SW 1271 (cell line): ENCODE measurements at regions not wholly inside any gene's neighbourhood (a gene's known extent, or its start where the extent isn't known, plus 50 kb on each side); places are given as distances from the start of the nearest gene placed in this dataset.
"Not testable (repeated sequence)": the region's sequence is repeated elsewhere in the genome, so short reads cannot be mapped to it uniquely, and the experiment has no call there.

Source experiments
- DNase-seq, 2 experiments: peaks; one replicate each; lab custom pipeline; 2025; lab: John Stamatoyannopoulos, UW

DNA sequence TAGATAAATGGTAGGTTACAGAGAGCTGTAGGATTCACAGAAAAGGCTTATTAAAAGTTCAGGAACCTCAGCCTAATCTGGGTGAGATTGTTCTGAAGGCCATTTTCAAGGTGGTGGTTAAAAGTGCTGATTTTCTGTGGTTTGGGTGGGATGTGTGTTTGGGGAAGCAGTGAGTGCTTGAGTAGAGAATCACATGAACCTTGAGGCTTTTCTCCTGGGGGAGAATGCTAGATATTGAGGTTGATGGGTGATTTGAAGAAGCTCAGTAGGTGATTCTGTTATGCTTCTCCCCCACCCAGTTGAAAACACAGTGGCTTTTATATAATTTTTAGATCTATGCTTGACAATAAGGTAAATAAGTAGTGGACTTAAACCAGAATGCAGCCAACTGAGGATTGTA lies 420.9 kb downstream of the PCNX1 start:
- no peak for DNase-seq

DNA sequence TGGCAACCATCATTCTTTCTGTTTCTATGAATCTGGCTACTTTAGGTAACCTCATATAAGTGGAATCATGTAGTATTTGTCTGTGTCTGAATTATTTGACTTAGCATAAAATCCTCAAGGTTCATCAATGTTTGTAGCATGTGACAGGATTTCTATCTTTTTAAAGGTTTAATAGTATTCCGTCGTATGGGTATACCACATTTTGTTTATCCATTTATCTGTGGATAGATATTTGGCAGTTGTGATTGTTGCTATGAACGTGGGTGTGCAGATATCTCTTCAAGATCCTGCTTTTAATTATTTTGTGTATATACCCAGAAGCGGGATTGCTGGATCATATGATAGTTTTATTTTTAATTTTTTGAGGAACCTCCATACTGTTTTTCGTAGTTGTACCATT lies 421.7 kb downstream of the PCNX1 start:
- no peak for DNase-seq

DNA sequence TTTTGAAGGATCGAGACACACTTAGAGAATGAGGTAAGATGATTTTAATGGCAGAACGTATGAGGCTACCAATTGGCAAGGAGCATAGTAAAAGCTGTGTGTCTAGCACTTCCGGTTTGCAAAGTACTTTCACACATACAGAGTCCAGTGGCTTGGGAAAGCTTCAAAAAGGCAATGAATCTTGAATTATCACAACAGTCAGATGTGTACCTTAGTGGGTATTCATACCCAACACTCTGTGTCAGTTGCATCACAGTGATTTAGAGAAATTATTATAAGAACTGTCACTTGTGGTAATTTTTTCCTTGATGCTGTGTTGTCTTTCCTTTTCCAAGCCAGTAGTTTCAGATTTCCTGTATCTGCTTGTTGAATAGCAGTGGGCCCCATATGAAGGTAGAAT lies 424.1 kb downstream of the PCNX1 start:
- DNase-seq = no peak

DNA sequence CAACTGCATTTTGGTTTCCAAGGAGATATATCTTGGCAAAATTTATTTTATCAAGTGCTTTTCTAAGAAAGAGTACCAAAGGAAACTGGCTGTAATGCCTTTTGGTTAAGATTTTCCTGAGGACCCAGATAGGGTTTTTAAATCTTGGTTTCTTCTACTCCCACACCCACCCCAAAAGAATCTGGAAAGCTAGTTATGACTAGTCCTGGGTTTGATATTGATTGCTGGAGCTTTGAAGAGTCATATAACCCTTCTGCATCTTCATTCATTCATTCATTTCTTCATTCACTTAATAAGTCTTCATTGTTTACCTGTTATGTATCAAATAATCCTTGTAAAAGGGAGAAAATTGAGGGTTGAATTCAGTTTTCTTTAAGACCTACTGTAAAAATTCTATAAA lies 425.2 kb downstream of the PCNX1 start:
- no peak for DNase-seq

DNA sequence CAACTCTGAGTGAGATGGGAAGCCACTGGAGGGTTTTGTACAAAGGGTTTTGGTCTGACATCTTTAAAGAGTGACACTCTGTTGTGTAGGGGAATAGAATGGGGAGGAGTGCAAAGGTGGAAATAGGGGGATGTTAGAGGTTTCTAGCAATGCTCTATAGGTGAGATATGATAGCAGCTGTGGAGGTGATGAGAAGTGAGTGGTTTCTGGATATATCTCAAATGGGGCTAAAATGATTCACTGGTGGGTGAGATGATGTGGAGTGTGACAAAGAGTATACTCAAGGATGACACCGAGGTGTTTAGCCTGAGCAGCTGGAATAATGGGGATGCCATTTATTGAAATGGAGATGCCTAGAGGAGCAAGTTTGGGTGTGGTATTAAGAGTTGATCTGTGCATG lies 426.4 kb downstream of the PCNX1 start:
- no peak for DNase-seq

DNA sequence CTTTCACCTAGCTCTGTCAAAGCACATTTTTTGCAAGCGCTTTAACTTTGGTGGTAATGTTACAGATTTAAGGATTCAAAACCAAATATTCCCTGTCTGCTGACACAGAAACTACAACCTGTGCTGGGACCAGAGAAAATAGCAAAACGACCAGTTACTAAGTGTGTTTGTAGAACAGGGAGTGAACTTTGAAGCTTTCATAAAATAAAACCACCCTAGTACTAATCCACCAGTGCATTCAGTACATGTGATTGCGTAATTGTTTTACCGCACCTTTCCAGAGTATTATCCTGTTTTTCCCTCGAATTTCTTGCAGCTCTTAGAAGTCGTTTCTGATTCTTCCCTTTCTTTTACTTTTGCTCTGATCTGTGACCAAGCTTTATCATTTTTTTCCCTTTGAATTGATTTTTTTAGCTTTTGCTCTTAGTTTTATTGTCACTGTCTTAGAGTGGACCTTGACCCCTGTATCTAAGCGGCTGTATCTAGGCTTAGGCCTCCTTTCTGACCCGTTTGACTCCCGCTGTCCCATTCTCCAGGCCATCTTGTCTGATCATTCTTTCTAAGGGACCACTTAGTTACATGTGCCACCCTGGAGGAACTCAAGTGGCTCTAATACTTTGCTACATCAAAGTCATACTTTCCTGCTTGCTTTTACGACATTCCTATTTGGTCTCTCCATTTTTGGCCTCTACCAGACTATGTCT lies 429.4 kb downstream of the PCNX1 start:
- DNase-seq = no peak

DNA sequence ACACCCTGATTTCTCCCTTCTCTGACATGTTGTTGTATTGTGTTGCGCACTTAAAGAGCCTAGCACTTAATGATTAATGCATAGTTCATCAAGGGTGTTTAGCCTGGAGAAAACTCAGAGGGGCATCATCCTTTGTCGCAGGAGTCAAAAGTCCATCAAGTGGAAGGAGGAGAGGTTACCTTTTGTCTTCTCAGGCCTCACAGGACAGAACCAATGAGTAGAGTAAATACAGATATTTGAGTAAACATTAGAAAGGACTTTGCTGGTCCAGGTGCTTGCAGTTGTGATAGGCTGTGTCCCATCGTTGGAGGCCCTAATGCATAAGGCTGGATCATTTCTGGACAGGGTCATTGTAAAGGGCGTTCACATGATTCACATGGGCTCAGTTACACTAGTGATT lies 430.9 kb downstream of the PCNX1 start:
- DNase-seq = no peak

DNA sequence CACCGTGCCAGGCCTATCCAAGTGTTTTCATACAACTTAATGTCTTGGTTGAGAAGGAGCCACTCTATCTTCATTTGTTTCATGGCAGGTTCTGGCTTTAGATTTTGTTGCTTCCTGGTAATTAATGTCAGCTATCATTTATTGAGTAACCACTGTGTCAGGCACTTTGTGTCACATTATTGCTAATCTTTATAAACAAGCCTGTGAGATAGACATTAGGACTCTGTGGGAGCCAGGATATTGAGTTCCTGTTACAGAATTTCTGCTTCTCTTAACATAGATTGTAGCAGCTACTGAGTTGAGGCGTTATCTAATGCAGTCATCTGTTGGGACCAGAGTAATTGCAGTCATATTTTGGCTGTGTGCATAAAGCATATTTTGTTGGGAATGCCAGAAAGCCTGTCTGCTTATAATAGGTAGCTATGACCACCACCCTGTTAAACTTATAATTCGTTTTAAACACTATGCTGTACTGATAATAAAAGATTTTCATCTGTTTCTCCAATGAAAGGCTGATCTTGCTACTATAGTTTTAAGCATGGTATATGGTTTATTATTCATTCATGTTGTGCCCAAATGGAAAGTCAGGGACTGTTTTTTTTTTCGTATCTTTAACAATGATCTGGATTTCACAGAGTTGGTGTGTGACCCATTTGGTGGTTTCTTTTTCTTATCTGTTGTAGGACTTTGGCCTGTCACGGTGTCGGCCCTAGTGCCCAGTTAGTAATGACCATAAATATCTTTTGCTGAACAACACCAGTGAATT lies 432.6 kb downstream of the PCNX1 start:
- DNase-seq = no peak

DNA sequence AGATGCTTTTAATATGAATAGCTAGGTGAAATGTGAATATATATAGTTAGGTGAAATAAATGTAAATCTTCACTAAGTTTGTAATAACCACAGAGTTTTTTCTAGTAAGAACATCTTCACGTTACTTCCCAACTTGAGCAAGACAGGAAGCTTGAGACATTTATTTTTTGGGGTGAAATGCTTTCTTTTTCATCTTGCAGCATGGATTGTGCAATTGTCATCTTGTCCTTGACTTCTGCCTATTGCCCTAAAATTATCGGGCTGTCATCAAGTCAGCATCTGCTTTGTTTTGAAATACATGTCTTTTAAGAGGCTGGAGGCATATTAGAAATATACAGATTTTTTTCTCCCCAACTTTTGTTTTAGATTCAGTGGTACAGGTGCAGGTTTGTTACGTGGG lies 433.9 kb downstream of the PCNX1 start:
- no peak for DNase-seq

DNA sequence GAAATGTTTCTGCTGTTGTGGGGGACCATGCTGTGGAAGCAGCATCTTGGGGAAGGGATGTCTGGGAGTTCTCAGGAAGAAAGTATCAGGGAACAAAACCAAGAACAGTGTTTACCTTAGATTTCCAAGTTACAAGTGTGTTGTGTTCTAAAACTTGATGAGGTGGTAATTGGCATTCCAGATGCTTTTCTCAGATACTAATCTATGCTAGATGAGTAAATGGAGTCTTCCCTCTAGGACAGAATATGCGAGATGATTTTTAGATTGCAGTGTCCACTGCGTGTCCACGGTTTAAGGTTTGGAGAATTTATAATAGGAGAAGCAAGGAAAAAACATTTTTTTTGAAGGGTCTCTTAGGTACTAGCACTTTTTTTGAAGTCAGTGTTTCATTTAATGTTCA lies 436.5 kb downstream of the PCNX1 start:
- no peak for DNase-seq

DNA sequence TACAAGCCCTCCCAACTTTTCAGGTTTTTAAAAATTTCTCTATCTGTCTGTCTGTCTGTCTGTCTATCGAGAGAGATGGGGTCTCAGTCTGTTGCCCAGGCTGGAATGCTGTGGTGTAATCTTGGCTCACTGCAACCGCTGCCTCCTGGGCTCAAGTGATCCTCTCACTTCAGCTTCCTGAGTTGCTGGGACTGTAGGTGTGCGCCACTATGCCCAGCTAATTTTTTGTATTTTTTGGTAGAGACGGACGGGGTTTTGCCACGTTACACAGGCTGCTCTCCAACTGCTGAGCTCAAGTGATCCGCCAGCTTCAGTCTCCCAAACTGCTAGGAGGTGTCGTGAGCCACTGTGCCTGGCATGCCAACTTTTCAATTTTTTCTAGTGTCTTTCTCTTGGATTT lies 437.2 kb downstream of the PCNX1 start:
- no peak for DNase-seq

DNA sequence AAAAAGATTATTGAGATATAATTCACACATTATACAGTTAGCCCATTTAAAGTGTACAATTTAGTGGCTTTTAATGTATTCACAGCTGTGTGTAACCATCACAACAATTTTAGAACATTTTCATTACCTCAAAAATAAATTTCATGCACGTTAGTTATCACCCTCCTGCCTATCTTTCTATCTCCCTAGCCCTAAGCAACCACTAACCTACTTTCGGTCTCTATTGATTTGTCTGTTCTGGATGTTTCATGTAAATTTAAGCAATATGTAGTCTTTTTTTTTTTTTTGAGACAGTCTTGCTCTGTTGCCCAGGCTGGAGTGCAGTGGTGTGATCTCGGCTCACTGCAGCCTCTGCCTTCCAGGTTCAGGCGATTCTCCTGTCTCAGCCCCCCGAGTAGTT lies 439.4 kb downstream of the PCNX1 start:
- DNase-seq = no peak

DNA sequence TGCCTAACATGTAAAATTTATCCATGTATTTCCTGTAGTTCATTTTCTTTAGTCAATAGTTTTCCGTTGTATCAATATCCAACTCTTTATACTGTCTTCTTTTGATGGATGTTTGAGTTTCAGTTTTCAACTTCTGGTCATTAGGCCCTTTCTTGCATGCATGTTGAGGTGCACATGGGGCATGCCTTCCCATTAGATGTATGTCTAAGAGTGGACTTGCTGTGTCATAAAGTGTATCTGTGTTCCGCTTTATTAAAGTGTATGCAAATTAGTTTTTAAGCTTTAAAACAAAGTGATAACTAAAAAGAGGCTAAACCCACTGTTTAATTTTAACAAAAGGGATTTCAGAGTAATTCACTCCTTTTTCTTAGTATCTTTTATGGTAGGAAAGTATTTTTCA lies 441.1 kb downstream of the PCNX1 start:
- DNase-seq = no peak

DNA sequence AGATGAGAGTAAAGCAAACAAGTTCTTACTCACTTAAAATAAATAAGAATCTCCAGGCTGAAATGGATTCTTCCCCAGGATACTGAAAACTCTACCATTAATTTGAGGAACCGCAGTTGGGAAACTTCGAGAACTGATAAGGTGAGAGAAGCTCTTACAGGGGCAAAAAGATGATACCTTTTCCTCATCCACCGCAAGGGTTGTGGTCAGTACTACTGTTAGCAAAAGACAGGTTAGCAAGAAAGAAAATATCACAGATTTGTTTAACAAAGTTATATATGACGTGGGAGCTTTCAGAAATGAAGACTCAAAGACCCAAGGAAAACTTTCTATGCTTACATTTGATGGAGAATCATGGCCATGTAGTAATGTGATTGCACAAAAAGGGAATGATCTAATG lies 441.6 kb downstream of the PCNX1 start:
- DNase-seq = no peak

DNA sequence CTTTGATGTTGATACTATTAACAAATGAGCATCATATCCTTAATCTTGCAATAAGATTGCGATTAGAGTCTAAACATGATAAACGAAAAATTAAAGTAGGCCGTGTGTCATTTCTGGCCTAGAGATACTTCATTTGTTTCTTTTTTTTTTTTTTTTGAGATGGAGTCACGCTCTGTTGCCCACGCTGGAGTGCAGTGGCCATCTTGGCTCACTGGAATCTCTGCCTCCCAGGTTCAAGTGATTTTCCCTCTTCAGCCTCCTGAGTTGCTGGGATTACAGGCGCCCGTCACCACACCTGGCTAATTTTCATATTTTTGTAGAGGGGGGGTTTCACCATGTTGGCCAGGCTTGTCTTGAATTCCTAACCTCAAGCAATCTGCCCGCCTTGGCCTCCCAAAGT lies 446.9 kb downstream of the PCNX1 start:
- DNase-seq = no peak

DNA sequence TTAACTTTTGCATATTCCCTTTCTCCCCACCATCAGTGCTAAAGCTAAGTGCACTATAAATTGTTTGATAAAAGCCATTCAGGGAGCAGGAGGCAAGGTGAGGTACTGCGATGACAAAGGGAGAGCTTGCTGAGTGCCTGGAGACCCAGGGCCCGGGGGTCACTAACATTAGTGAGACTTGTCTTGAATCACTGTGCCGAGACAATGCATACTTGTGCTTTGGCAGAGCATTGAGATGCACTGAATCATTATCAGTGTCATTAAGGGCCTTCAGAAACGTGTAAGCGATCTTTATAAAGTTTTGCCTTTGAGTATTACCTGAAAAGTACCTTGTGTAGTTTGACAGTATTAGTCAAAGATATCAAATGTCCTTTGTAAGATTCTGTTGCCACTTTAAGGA lies 447.5 kb downstream of the PCNX1 start:
- no peak for DNase-seq

DNA sequence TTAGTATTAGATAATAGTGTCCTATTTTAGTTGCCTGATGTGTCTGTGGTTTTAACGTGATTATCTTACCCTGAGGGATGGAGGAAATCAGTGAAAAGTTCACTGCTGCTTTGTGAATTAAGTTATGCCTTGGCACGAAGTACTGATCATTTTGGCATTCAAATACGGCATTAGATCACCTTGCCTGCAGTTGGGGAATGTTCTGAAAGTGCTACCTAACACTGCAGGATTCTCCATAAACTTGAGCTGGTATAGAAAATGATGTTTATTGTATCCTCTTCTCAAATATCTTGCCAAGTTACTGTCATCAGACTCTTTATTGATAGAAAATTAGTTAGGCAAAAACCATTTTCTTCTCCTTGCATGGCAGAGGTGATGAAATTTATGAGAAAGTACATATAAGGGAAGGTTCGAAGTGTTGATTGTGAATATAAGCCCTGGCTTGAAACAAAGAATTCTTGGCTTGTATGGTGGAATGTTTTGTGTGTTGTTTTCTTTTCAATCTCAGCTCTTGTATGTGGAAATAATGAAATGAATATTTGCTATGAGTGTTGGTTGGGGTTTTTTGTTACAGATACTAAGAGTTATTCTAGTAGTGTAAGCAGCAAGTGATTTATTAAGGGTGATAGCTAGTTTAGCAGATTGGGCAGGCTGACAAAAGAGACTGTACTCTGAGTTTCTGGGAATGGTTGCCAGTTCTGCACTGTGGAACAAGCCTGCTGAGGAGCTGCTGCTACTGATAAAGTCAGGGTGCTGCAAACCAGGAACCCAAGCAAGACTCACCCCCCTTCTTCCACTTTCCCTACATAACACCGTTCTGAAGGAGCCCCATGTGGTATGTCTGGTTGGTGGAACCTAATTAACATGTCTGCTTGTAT lies 448.3 kb downstream of the PCNX1 start:
- no peak for DNase-seq

DNA sequence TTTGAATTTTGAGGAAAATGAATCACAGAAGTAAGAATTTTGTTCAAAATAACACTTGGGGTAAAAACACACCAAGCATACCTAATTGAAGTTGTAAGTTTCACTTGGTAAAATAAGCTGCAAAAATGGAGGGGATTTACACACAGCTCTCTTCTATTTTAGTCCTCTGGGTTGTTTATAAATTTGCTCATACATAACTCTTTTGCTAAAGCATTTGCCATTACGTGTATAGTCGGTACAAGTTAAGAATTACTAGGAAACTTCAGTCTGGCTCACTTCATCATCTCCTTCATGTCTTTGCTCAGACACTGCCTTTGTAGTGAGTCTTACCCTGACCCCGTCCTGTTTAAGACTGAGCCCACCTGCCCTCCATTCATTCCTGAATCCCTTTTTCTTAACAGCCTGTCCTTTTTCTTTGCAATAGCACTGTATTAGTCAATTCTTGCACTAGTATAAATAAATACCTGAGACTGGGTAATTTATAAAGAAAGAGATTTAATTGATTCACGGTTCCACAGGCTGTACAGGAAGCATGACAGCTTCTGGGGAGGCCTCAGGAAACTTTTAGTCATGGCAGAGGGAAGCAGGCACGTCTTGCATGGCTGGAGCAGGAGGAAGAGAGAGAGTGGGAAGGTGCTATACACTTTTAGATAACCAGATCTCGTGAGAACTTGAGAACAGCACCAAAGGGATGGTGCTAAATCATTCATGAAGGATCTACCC lies 451.1 kb downstream of the PCNX1 start:
- DNase-seq = no peak

DNA sequence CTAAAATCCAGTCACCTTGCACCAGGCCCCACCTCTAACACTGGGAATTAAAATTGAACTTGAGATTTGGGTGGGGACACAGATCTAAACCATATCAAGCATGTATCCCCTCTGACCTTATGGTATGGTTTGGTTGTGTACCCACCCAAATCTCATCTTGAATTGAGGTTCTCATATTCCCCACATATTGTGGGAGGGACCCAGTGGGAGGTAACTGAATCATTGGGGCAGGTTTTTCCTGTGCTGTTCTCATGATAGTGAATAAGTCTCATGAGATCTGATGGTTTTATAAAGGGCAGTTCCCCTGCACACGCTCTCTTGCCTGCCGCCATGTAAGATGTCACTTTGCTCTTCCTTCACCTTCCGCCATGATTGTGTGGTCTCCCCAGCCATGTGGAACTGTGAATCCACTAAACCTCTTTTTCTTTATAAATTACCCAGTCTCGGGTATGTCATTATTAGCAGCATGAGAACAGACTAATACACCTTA lies 451.7 kb downstream of the PCNX1 start:
- not testable (repeated sequence) for DNase-seq

DNA sequence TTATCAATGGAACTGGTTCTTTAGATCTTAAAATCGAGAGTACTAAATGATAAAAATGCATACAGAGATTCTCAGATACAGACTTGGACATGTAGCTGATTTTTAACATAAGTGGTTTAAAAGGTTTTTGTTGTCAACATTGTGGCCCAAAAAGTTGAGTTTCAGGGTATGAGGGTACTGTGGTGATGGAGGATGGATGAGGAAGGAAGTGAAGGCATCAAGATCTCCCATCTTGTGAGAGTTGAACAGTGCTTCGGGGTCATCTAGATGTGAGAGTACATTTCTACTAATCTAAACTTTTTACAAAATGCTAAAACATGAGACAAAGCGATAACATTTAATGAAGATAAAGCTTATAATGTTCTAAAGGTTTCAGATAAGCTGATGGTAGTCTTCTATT lies 452.6 kb downstream of the PCNX1 start:
- no peak for DNase-seq

DNA sequence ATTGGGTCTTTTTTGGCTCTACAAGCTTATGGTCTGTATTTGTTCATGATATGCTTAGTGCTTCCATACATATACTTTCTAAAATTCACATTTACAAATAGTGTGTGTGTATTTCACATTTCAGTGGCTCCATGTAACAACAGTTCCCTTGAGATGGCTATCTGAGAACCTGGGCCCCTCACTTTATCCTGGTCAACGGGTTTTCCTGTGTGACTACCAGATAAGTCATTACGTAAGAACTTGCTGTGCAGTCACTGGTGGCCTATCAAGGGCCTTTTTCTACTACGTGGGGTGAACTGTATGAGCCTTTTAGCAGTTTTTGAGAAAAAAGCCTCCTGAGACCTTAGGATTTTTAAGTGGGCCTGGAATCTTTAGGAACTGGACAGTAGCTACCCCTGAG lies 454.1 kb downstream of the PCNX1 start:
- DNase-seq = no peak

DNA sequence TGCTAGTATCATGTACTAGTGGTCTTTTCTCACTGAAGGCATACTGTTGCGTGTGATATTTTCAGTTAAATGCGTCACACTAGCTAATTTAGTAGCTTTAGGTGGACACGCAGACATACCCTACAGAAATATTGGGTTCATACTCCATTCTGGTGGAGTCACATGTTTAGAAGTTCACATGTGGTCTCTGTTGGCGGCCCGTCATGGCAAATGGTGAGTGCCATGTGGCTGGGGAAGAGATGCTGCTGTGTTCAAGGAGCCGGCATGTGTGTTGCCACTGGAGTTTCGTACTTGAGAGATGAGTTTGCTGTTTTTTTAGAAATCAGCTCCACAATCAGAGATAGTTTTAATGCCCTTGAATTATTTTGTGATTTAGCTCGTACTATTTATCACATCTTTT lies 454.6 kb downstream of the PCNX1 start:
- DNase-seq = no peak
